ENCODE measurements at regions not wholly inside any gene's neighbourhood (a gene's known extent, or its start where the extent isn't known, plus 50 kb on each side); places are given as distances from the start of the nearest gene placed in this dataset.

DNA sequence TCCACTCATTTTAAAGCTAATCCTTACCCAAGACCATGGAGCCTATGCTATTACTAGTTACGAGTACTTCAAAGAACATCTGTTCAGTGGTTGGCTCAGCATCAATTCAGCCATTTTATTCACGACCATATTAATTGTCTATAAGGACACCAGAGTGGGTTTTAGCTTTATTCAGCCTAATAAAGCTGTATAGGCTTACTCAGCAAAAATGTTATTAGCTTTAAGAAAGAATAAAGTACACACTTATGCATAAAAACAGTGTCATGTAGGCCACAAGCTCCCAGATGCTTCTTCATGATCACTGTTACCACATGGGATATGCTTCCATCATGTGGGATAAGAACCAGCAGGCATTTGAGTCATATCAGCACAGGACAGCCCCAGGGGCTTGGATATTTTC is 87.4 kb upstream of the GPR149 start:
- no peaks in the 10 kb centered on the region for H3K4me1 ChIP-seq
- H3K9me3 Mint-ChIP-seq (ENCODE audit: unreplicated experiment), result no peaks in the 10 kb centered on the region
- no peaks in the 10 kb centered on the region for H3K4me1 Mint-ChIP-seq (ENCODE audit: low read depth, unreplicated experiment)
- no peaks in the 10 kb centered on the region for H3K36me3 Mint-ChIP-seq (ENCODE audit: insufficient read depth, unreplicated experiment)
- CTCF ChIA-PET, result no interaction called here
- H3K4me3 Mint-ChIP-seq (ENCODE audit: unreplicated experiment), result no peak overlapping the region
- no TSS peak for BruUV-seq (replicated peaks)
- no peaks in the 10 kb centered on the region for H3K9me3 ChIP-seq
- DNase-seq, result no peak
- no peaks in the 10 kb centered on the region for H3K27me3 Mint-ChIP-seq (ENCODE audit: insufficient read depth, unreplicated experiment)
- POLR2A ChIA-PET, result no interaction called here
- H3K27ac Mint-ChIP-seq (ENCODE audit: unreplicated experiment), result no peak overlapping the region
- H3K4me3 ChIP-seq (ENCODE audit: low read depth, low read length), result no peak overlapping the region
- H3K36me3 ChIP-seq (ENCODE audit: control insufficient read depth, insufficient read depth, low read length), result no peaks in the 10 kb centered on the region
- no peaks in the 10 kb centered on the region for H3K27me3 ChIP-seq (replicated peaks; ENCODE audit: control insufficient read depth, insufficient read depth, low read length)
- no peak for TF ChIP-seq CTCF (IDR thresholded peaks at IDR 0.05; ENCODE audit: insufficient read depth in 1 of 2, low read depth in 1 of 2, low read length in 1 of 2, severe bottlenecking in 1 of 2, unreplicated experiment in 1 of 2)
- intact Hi-C loops (cut with micrococcal nuclease; ENCODE audit: unreplicated experiment), result no loop called here

GRCh38 chr3:154515921-154516320 is 85.9 kb upstream of the GPR149 start:
- no TSS peak for BruUV-seq (replicated peaks)
- Histone ChIP-seq H3K36me3 (ENCODE audit: control insufficient read depth, insufficient read depth, low read length) (no peaks in the 10 kb centered on the region), H3K4me1 (no peaks in the 10 kb centered on the region), H3K9me3 (no peaks in the 10 kb centered on the region), H3K27me3 (replicated peaks; ENCODE audit: control insufficient read depth, insufficient read depth, low read length) (no peaks in the 10 kb centered on the region), H3K4me3 (ENCODE audit: low read depth, low read length) (no peak overlapping the region)
- ChIA-PET POLR2A (no interaction called here), CTCF (no interaction called here)
- intact Hi-C loops (cut with micrococcal nuclease; ENCODE audit: unreplicated experiment), result no loop called here
- H3K4me3 Mint-ChIP-seq (ENCODE audit: unreplicated experiment), result no peak overlapping the region
- H3K27me3 Mint-ChIP-seq (ENCODE audit: insufficient read depth, unreplicated experiment), result no peaks in the 10 kb centered on the region
- no peak for DNase-seq
- no peaks in the 10 kb centered on the region for H3K4me1 Mint-ChIP-seq (ENCODE audit: low read depth, unreplicated experiment)
- H3K9me3 Mint-ChIP-seq (ENCODE audit: unreplicated experiment), result no peaks in the 10 kb centered on the region
- H3K27ac Mint-ChIP-seq (ENCODE audit: unreplicated experiment), result no peak overlapping the region
- H3K36me3 Mint-ChIP-seq (ENCODE audit: insufficient read depth, unreplicated experiment), result no peaks in the 10 kb centered on the region
- TF ChIP-seq CTCF (IDR thresholded peaks at IDR 0.05; ENCODE audit: insufficient read depth in 1 of 2, low read depth in 1 of 2, low read length in 1 of 2, severe bottlenecking in 1 of 2, unreplicated experiment in 1 of 2), result no peak

DNA sequence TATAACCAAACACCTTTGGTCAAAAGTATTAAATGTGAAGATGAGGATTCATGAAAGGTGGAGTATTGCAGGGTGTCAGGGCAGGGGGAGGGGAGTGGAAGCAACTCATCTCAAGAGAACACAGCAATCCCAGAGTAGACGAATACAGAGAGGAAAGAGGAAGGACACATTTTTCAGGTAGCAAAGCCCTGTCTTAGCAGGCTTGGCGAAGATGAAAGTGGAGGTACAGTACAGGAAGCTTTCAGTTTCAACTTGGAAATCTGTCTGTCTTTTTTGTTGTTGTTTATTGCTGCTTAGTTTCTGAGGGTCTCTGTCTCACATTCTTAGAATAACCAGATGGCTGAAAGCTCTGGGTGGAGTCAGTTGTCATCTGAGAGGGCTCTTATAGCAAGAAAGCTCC is 80.8 kb upstream of the GPR149 start:
- Histone ChIP-seq H3K4me1 (no peaks in the 10 kb centered on the region), H3K36me3 (ENCODE audit: control insufficient read depth, insufficient read depth, low read length) (no peaks in the 10 kb centered on the region), H3K9me3 (no peaks in the 10 kb centered on the region), H3K27me3 (replicated peaks; ENCODE audit: control insufficient read depth, insufficient read depth, low read length) (no peaks in the 10 kb centered on the region), H3K4me3 (ENCODE audit: low read depth, low read length) (no peak overlapping the region)
- Mint-ChIP-seq H3K4me1 (ENCODE audit: low read depth, unreplicated experiment) (no peaks in the 10 kb centered on the region), H3K9me3 (ENCODE audit: unreplicated experiment) (no peaks in the 10 kb centered on the region), H3K27ac (ENCODE audit: unreplicated experiment) (no peak overlapping the region), H3K4me3 (ENCODE audit: unreplicated experiment) (no peak overlapping the region), H3K27me3 (ENCODE audit: insufficient read depth, unreplicated experiment) (no peaks in the 10 kb centered on the region), H3K36me3 (ENCODE audit: insufficient read depth, unreplicated experiment) (no peaks in the 10 kb centered on the region)
- intact Hi-C loops (cut with micrococcal nuclease; ENCODE audit: unreplicated experiment), result no loop called here
- POLR2A ChIA-PET, result no interaction called here
- CTCF ChIA-PET, result no interaction called here
- DNase-seq, result no peak
- BruUV-seq (replicated peaks), result no TSS peak
- TF ChIP-seq CTCF (IDR thresholded peaks at IDR 0.05; ENCODE audit: insufficient read depth in 1 of 2, low read depth in 1 of 2, low read length in 1 of 2, severe bottlenecking in 1 of 2, unreplicated experiment in 1 of 2), result no peak
